ENCODE measurements at regions not wholly inside any gene's neighbourhood (a gene's known extent, or its start where the extent isn't known, plus 50 kb on each side); places are given as distances from the start of the nearest gene placed in this dataset.

DNA sequence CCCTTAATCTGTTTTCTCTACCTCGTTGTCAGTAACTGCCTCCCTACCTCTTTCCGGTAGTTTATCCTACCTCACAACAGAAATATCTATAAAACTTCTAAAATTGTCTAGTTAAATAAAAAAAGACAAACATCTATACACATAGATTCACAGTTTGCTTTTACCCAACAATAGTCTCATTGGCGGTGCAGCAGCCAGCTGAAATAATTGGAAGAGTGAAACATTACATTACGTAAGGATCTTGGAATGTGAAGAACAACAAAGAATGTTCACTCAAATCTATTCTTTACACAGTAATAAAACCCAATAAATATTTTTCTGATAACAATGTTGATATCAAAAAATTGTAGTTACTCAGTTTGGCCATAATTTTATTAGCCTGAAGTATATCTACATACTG is 115.5 kb upstream of the ARPP21 start:
- TF ChIP-seq, protein P1, sequence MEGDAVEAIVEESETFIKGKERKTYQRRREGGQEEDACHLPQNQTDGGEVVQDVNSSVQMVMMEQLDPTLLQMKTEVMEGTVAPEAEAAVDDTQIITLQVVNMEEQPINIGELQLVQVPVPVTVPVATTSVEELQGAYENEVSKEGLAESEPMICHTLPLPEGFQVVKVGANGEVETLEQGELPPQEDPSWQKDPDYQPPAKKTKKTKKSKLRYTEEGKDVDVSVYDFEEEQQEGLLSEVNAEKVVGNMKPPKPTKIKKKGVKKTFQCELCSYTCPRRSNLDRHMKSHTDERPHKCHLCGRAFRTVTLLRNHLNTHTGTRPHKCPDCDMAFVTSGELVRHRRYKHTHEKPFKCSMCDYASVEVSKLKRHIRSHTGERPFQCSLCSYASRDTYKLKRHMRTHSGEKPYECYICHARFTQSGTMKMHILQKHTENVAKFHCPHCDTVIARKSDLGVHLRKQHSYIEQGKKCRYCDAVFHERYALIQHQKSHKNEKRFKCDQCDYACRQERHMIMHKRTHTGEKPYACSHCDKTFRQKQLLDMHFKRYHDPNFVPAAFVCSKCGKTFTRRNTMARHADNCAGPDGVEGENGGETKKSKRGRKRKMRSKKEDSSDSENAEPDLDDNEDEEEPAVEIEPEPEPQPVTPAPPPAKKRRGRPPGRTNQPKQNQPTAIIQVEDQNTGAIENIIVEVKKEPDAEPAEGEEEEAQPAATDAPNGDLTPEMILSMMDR (IDR thresholded peaks at IDR 0.05; ENCODE audit: insufficient read depth, low read length, poor library complexity, severe bottlenecking), result no peak
- Histone ChIP-seq H3K4me3 (replicated peaks; ENCODE audit: low read depth, low read length) (no peak overlapping the region), H3K27me3 (replicated peaks; ENCODE audit: control insufficient read depth, insufficient read depth, low read length) (no peaks in the 10 kb centered on the region), H3K36me3 (ENCODE audit: control insufficient read depth, insufficient read depth, low read length) (no peaks in the 10 kb centered on the region)
- DNase-seq (ENCODE audit: extremely low read depth, insufficient read length), result no peak

DNA sequence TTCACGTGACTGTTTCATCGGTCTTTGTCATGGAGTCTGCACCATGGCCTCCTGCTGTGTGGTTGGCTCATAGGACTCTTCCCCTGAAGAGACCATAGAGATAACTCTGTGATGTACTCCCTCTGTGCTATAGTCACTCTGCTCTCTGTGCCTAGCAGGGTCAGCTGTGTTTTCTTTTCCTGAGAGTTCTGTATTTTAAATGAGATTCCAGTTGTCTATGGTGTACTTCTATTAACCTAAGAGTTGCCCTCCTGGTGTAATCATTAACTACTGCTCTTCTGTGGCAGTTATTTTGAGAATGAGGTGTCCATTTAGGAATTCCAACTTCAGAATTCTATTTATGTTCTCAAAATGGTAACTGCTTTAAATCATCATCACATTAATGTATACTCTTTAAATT is 114.5 kb upstream of the ARPP21 start:
- TF ChIP-seq, protein P1 (IDR thresholded peaks at IDR 0.05; ENCODE audit: insufficient read depth, low read length, poor library complexity, severe bottlenecking), result no peak
- Histone ChIP-seq H3K27me3 (replicated peaks; ENCODE audit: control insufficient read depth, insufficient read depth, low read length) (no peaks in the 10 kb centered on the region), H3K4me3 (replicated peaks; ENCODE audit: low read depth, low read length) (no peak overlapping the region), H3K36me3 (ENCODE audit: control insufficient read depth, insufficient read depth, low read length) (no peaks in the 10 kb centered on the region)
- no peak for DNase-seq (ENCODE audit: extremely low read depth, insufficient read length)

DNA sequence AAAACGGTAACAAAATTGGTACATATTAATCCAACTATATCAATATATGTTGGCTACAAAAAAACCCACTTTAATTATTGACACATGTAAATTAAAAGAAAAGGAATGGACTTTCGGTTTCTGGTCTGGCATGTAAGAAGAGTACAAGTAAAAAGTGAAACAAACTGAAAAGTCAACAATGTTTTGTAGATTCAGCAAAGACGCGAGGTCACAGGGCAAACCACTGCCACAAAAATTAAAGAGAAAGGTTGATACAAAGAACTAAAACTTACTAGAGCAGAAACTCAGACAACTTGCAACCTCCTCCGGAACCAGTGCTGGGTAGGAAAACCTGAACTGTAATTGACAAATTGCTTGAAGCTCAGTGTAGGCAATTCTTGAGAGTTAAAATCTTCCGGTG is 110.6 kb upstream of the ARPP21 start:
- H3K27me3 ChIP-seq (replicated peaks; ENCODE audit: control insufficient read depth, insufficient read depth, low read length), result no peaks in the 10 kb centered on the region
- TF ChIP-seq, protein P1 (IDR thresholded peaks at IDR 0.05; ENCODE audit: insufficient read depth, low read length, poor library complexity, severe bottlenecking), result no peak
- H3K36me3 ChIP-seq (ENCODE audit: control insufficient read depth, insufficient read depth, low read length), result no peaks in the 10 kb centered on the region
- no peak overlapping the region for H3K4me3 ChIP-seq (replicated peaks; ENCODE audit: low read depth, low read length)
- no peak for DNase-seq (ENCODE audit: extremely low read depth, insufficient read length)

DNA sequence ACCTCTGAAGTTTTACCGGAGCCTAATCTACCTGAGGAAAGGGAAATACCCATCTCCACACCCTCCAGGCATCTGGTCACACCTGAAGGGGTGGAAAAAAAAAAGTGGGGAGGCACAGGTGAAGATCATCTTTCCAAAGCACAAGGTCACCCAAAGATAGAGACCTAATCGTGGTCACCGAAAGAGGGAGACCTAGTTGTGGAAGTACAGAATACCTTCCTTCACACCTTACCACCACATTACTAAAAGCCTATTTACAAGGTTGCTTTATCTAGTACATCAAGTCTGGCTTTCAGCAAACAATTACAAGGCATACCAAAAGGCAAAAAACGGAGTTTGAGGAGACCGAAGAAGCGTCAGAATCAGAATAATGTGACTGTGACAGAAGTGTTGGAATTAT is 110.0 kb upstream of the ARPP21 start:
- TF ChIP-seq, protein P1 (IDR thresholded peaks at IDR 0.05; ENCODE audit: insufficient read depth, low read length, poor library complexity, severe bottlenecking), result no peak
- no peak overlapping the region for H3K4me3 ChIP-seq (replicated peaks; ENCODE audit: low read depth, low read length)
- H3K27me3 ChIP-seq (replicated peaks; ENCODE audit: control insufficient read depth, insufficient read depth, low read length), result no peaks in the 10 kb centered on the region
- H3K36me3 ChIP-seq (ENCODE audit: control insufficient read depth, insufficient read depth, low read length), result no peaks in the 10 kb centered on the region
- no peak for DNase-seq (ENCODE audit: extremely low read depth, insufficient read length)

DNA sequence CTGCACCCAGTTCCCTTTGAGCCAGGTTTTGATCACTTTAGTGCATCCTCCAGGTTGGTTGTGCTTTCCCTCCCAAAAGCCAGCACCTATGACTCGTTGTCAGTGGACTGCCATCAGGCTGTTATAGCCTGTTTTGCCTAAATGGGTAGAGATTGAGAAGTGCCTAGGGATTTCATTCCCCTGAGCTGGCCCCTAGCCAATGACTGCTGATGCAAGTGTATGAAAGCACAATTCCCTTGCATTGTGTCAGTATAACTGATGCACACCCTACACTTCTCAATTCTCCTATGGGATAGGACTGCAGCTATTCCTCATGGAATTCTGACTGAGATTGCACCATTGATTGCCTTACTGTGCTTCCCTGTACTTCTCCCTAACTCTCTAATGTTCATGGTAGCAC is 102.1 kb upstream of the ARPP21 start:
- Histone ChIP-seq H3K36me3 (ENCODE audit: control insufficient read depth, insufficient read depth, low read length) (no peaks in the 10 kb centered on the region), H3K27me3 (replicated peaks; ENCODE audit: control insufficient read depth, insufficient read depth, low read length) (no peaks in the 10 kb centered on the region), H3K4me3 (replicated peaks; ENCODE audit: low read depth, low read length) (no peak overlapping the region)
- DNase-seq (ENCODE audit: extremely low read depth, insufficient read length), result no peak
- TF ChIP-seq, protein P1 (IDR thresholded peaks at IDR 0.05; ENCODE audit: insufficient read depth, low read length, poor library complexity, severe bottlenecking), result no peak

DNA sequence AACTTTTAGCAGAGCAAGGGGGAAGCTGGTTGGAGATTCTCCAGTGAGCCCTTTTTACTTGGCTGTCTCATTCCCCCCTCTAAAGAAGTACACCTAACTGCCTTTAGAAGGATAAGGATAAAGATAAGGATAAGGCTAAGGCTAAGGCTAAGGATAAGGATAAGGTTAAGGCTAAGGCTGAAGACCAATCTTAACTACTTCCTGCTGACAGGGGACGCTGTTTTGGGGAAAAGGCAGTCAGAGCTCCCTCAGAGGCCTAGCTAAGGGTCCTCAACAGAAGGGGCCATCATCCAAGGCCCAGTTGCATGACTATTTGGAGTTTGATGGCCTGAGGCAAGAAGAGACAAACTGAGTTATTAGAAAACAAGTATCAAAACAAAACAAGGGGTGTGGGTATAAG is 94.3 kb upstream of the ARPP21 start:
- Histone ChIP-seq H3K4me3 (replicated peaks; ENCODE audit: low read depth, low read length) (no peak overlapping the region), H3K36me3 (ENCODE audit: control insufficient read depth, insufficient read depth, low read length) (no peaks in the 10 kb centered on the region), H3K27me3 (replicated peaks; ENCODE audit: control insufficient read depth, insufficient read depth, low read length) (no peaks in the 10 kb centered on the region)
- DNase-seq (ENCODE audit: extremely low read depth, insufficient read length), result no peak
- TF ChIP-seq, protein P1 (IDR thresholded peaks at IDR 0.05; ENCODE audit: insufficient read depth, low read length, poor library complexity, severe bottlenecking), result no peak

Data from GM06990 (cell line).